Tibial nerve (tissue), 4 donors: ENCODE measurements at regions not wholly inside any gene's neighbourhood (a gene's known extent, or its start where the extent isn't known, plus 50 kb on each side); places are given as distances from the start of the nearest gene placed in this dataset.
"Not testable (repeated sequence)": the region's sequence is repeated elsewhere in the genome, so short reads cannot be mapped to it uniquely, and the experiment has no call there.

Experiments
- DNase-seq, 2 donors: peaks; one replicate each; pipeline ENCODE4 v3.0.0-alpha.2; 2019; ENCODE audit warnings: low spot score in 2 of 2
- H3K27ac ChIP-seq, 4 donors: fragments of 200-600 bp; sonication (generic) in 3 of 4; one replicate each; pipeline ENCODE4 v1.5.1; 2017 to 2019; ENCODE audit warnings: mild to moderate bottlenecking in 1 of 4
- H3K27me3 ChIP-seq, 2 donors: fragments of 200-600 bp; sonication (generic) in 1 of 2; one replicate each; pipeline versions ENCODE4 v1.5.1 to v1.6.0; 2017 to 2019
- H3K36me3 ChIP-seq, 3 donors: fragments of 200-600 bp; sonication (generic); one replicate each; pipeline ENCODE4 v1.5.1; 2018 to 2019
- H3K4me1 ChIP-seq, 4 donors: fragments of 200-600 bp; sonication (generic) in 3 of 4; one replicate each; pipeline ENCODE4 v1.5.1; 2017 to 2019
- H3K4me3 ChIP-seq, 4 donors: fragments of 200-600 bp; sonication (generic) in 3 of 4; one replicate each; pipeline ENCODE4 v1.5.1; 2017 to 2019; ENCODE audit warnings: mild to moderate bottlenecking in 1 of 4, moderate library complexity in 1 of 4
- H3K9me3 ChIP-seq, 4 donors: fragments of 200-600 bp; sonication (generic) in 3 of 4; one replicate each; pipeline ENCODE4 v1.5.1; 2017 to 2019
- EP300 ChIP-seq, 2 donors: sonication (generic); formaldehyde crosslinking; IDR thresholded peaks; one replicate each; pipeline ENCODE4 v1.6.1; 2017; ENCODE audit warnings: antibody characterized with exemption in 2 of 2, mild to moderate bottlenecking in 1 of 2
- POLR2A ChIP-seq, 2 donors: fragments of 450-650 bp; IDR thresholded peaks; one replicate each; pipeline ENCODE4 v1.6.1; 2017; ENCODE audit warnings: antibody characterized with exemption in 2 of 2, mild to moderate bottlenecking in 2 of 2, moderate library complexity in 2 of 2
- WGBS, 2 donors: methylation state at CpG; one replicate each; pipeline ENCODE4 v1.1.5; 2018; 5-methylcytosine and 5-hydroxymethylcytosine counted together
- TF ChIP-seq, protein P1 (sequence below), 5 experiments: fragments of 200-600 bp in 3 of 5; fragments of 450-650 bp in 2 of 5; sonication (generic) in 3 of 5; IDR thresholded peaks; one replicate each; pipeline ENCODE4 v1.5.1; 2016 to 2019; ENCODE audit warnings: antibody characterized with exemption in 5 of 5, mild to moderate bottlenecking in 3 of 5, moderate library complexity in 2 of 5

DNA sequence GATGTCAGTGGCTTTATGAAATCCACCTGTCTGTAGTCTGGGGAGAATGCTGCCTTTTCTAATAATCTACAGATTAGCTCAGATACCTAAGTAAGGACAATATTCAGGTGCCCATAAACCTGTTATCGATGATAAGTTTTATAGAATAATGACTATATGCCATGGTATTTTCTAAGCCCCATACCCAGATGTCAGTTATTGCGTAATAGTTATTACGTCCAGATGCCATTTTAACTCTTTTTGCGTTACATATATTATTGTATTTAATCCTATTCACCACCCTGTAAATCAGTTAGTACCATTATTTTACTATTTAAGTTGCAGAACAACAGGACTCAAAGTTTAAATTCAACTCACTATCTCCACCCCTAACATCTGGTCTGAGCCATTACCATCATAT lies 1343.9 kb upstream of the ACO1 start:
- DNase-seq: no peak
- 71 to 85% methylated on average over 4 of the region's 4 CpGs for WGBS, 2 donors
- no peaks in the 10 kb centered on the region for H3K4me1 ChIP-seq
- H3K9me3 ChIP-seq: no peaks in the 10 kb centered on the region
- TF ChIP-seq POLR2A (IDR thresholded peaks at IDR 0.05): no peak
- TF ChIP-seq, protein P1, sequence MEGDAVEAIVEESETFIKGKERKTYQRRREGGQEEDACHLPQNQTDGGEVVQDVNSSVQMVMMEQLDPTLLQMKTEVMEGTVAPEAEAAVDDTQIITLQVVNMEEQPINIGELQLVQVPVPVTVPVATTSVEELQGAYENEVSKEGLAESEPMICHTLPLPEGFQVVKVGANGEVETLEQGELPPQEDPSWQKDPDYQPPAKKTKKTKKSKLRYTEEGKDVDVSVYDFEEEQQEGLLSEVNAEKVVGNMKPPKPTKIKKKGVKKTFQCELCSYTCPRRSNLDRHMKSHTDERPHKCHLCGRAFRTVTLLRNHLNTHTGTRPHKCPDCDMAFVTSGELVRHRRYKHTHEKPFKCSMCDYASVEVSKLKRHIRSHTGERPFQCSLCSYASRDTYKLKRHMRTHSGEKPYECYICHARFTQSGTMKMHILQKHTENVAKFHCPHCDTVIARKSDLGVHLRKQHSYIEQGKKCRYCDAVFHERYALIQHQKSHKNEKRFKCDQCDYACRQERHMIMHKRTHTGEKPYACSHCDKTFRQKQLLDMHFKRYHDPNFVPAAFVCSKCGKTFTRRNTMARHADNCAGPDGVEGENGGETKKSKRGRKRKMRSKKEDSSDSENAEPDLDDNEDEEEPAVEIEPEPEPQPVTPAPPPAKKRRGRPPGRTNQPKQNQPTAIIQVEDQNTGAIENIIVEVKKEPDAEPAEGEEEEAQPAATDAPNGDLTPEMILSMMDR (IDR thresholded peaks at IDR 0.05): no peak
- no peak for TF ChIP-seq EP300 (IDR thresholded peaks at IDR 0.05)
- no peaks in the 10 kb centered on the region for H3K27me3 ChIP-seq
- no peak overlapping the region for H3K4me3 ChIP-seq
- H3K36me3 ChIP-seq: no peaks in the 10 kb centered on the region
- H3K27ac ChIP-seq: no peak overlapping the region

DNA sequence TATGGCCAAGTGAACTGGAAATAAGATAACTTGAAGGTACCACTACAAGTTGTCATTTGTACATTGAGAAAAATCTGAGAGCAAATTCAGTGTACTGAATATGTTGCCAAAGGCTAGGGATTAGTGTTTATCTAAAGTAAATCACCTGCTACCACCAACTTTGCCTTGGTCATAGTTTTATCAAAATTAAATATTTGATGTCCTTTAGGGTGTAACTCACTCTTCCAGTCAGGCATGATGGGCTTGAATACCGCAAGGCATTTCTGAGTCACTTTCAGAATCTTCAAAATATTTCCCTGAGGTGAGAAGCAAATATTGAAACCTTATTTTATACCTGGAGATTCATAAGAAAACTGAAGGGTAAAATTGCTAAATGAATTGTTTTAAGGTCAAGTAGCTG lies 1338.6 kb upstream of the ACO1 start:
- Histone ChIP-seq H3K36me3 (no peaks in the 10 kb centered on the region), H3K27me3 (no peaks in the 10 kb centered on the region), H3K9me3 (no peaks in the 10 kb centered on the region), H3K4me3 (no peak overlapping the region), H3K27ac (no peak overlapping the region), H3K4me1 (no peaks in the 10 kb centered on the region)
- 94 to 100% methylated on average over 1 of the region's 1 CpG for WGBS, 2 donors
- DNase-seq: no peak
- TF ChIP-seq EP300 (IDR thresholded peaks at IDR 0.05) (no peak), POLR2A (IDR thresholded peaks at IDR 0.05) (no peak)
- TF ChIP-seq, protein P1 (IDR thresholded peaks at IDR 0.05): no peak

DNA sequence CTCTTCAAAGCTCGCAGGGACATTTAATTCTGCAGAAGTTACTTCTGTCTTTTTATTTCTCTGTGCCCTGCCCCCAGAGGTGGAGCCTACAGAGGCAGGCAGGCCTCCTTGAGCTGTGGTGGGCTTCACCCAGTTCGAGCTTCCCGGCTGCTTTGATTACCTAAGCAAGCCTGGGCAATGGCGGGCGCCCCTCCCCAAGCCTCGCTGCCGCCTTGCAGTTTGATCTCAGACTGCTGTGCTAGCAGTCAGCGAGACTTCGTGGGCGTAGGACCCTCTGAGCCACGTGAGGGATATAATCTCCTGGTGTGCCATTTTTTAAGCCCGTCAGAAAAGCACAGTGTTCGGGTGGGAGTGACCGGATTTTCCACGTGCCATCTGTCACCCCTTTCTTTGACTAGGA lies 1322.9 kb upstream of the ACO1 start:
- WGBS, 2 donors: 83 to 86% methylated on average over 15 of the region's 15 CpGs
- H3K36me3 ChIP-seq, DNase-seq, H3K27ac ChIP-seq, H3K4me3 ChIP-seq, H3K9me3 ChIP-seq, H3K27me3 ChIP-seq, H3K4me1 ChIP-seq: not testable (repeated sequence)

DNA sequence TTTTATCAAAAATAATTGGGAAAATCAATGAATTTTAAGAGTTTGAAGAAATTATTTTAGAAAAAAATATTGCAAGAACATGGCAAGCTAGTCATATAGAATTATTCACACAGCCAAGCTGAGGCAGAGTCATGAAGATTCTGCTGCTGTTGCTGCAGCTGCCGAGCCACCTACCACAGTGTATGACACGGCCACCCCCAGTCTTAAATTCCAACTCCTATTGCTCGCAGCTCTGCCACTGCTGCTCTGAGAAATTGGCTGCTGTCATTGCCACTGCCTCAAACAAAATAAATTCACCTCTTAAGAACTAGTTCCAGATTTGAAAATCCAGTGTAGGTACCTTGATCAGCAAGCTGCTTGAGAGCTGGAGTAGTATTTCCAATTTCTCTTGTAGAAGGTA lies 1318.8 kb upstream of the ACO1 start:
- Histone ChIP-seq H3K4me3 (no peak overlapping the region), H3K4me1 (no peaks in the 10 kb centered on the region), H3K27ac (no peak overlapping the region), H3K9me3 (peaks cover 0 to 6% (median 0%) of the 10 kb centered on the region in 4 donors), H3K27me3 (no peaks in the 10 kb centered on the region), H3K36me3 (no peaks in the 10 kb centered on the region)
- DNase-seq: no peak
- WGBS, 2 donors: 50 to 55% methylated on average over 3 of the region's 3 CpGs
- TF ChIP-seq, protein P1 (IDR thresholded peaks at IDR 0.05): no peak
- TF ChIP-seq EP300 (IDR thresholded peaks at IDR 0.05): no peak
- no peak for TF ChIP-seq POLR2A (IDR thresholded peaks at IDR 0.05)

DNA sequence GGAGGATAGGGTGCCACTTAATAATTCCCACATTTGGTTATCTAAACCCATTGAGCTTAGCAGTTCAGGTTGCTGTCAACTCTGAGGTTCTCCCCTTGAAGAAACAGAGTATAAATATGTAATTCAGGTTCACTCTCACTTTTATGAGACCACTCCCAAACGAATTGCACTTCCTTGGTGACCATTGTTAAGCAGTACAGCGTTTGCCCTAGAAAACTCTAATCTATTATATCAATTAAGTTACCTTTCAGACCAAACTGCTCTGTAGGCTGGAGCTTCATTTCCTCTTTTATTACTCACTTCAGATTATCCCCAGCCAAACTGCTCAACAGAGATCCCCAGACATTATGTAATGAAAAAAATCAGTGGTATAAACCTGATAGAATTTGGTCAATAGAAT lies 1317.0 kb upstream of the ACO1 start:
- 51 to 52% methylated on average over 2 of the region's 2 CpGs for WGBS, 2 donors
- no peak overlapping the region for H3K4me3 ChIP-seq
- TF ChIP-seq POLR2A (IDR thresholded peaks at IDR 0.05) (no peak), EP300 (IDR thresholded peaks at IDR 0.05) (no peak)
- TF ChIP-seq, protein P1 (IDR thresholded peaks at IDR 0.05): no peak
- no peak overlapping the region for H3K27ac ChIP-seq
- no peak for DNase-seq
- H3K27me3 ChIP-seq: no peaks in the 10 kb centered on the region
- H3K4me1 ChIP-seq: no peaks in the 10 kb centered on the region
- H3K36me3 ChIP-seq: no peaks in the 10 kb centered on the region
- H3K9me3 ChIP-seq: no peaks in the 10 kb centered on the region

DNA sequence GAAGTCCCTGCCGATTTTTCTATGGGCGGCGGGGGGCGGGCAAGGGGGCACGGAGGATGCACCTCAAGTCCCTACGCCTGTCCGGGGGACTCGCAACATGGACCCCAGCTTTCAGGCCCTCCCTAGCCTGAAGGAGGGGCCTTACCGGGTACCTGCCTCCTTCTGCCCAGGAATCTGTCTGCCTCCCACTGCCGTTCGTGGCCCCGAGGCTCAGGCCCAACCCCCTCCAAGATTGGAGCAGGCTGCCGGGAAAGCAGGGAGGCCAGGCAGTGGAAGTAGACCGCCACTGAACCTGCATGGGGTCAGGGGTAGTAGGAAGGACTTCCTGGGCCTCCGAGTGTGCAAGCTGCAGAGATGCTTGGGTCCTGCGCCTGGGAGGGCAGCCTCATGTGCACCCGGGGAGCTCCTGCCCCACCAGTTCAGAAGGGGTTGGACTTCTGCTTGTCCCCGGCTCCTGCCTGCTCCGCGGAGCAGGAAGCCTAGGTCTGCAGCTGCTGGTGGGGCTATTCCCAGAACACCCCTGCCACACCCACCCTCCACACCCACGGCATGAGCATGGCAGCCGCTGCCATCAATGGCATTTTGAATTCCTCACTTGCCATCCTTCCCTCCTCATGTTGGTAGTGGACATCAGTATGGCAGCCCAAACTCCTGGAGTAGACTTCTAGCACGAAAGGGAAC lies 1312.7 kb upstream of the ACO1 start:
- Histone ChIP-seq H3K4me1 (no peaks in the 10 kb centered on the region), H3K27ac (no peak overlapping the region), H3K27me3 (no peaks in the 10 kb centered on the region), H3K4me3 (no peak overlapping the region), H3K36me3 (no peaks in the 10 kb centered on the region), H3K9me3 (no peaks in the 10 kb centered on the region)
- no peak for DNase-seq
- TF ChIP-seq POLR2A (IDR thresholded peaks at IDR 0.05) (no peak), EP300 (IDR thresholded peaks at IDR 0.05) (no peak)
- TF ChIP-seq, protein P1 (IDR thresholded peaks at IDR 0.05): no peak
- 90 to 93% methylated on average over 16 to 19 of the region's 23 CpGs for WGBS, 2 donors
